ENCODE measurements at regions not wholly inside any gene's neighbourhood (a gene's known extent, or its start where the extent isn't known, plus 50 kb on each side); places are given as distances from the start of the nearest gene placed in this dataset.

- DNase-seq, result no peak
Measured at GRCh38 chr2:16561676-16562075, 104.0 kb downstream of the CYRIA start.

- no peak for DNase-seq
Measured at GRCh38 chr2:16561251-16561650, 104.4 kb downstream of the CYRIA start.

- DNase-seq, result no peak
Measured at GRCh38 chr2:16559278-16560067, 106.2 kb downstream of the CYRIA start.

- DNase-seq, result no peak
Measured at GRCh38 chr2:16554060-16554583, 111.5 kb downstream of the CYRIA start.

- DNase-seq, result peak in 2 of 6 experiments; percentile 6 to 11
Measured at GRCh38 chr2:16553226-16553625, 112.4 kb downstream of the CYRIA start.

- DNase-seq, result no peak
Measured at GRCh38 chr2:16552202-16552601, 113.4 kb downstream of the CYRIA start.

- no peak for DNase-seq
Measured at GRCh38 chr2:16548036-16548435, 117.6 kb downstream of the CYRIA start.

GRCh38 chr2:16546128-16546754 is 119.4 kb downstream of the CYRIA start:
- DNase-seq, result peak in 2 of 6 experiments; percentile 8 to 17

- DNase-seq, result no peak
Measured at GRCh38 chr2:16538707-16539106, 126.9 kb downstream of the CYRIA start.

- no peak for DNase-seq
Measured at GRCh38 chr2:16537347-16537746, 128.3 kb downstream of the CYRIA start.

GRCh38 chr2:16526193-16526592 is 139.4 kb downstream of the CYRIA start:
- no peak for DNase-seq

GRCh38 chr2:16525265-16525887 is 140.3 kb downstream of the CYRIA start:
- no peak for DNase-seq

- DNase-seq, result no peak
Measured at GRCh38 chr2:16523711-16524110, 141.9 kb downstream of the CYRIA start.

- DNase-seq, result no peak
Measured at GRCh38 chr2:16522031-16522831, 143.4 kb downstream of the CYRIA start.

GRCh38 chr2:16520891-16521290 is 144.7 kb downstream of the CYRIA start:
- DNase-seq, result no peak

- DNase-seq, result no peak
Measured at GRCh38 chr2:16515696-16516095, 149.9 kb downstream of the CYRIA start.

- no peak for DNase-seq
Measured at GRCh38 chr2:16513626-16514025, 152.0 kb downstream of the CYRIA start.

- no peak for DNase-seq
Measured at GRCh38 chr2:16511041-16511440, 154.6 kb downstream of the CYRIA start.

GRCh38 chr2:16509042-16509441 is 156.6 kb downstream of the CYRIA start:
- no peak for DNase-seq

GRCh38 chr2:16508490-16508851 is 157.2 kb downstream of the CYRIA start:
- DNase-seq, result no peak

- no peak for DNase-seq
Measured at GRCh38 chr2:16507655-16508489, 157.8 kb downstream of the CYRIA start.

GRCh38 chr2:16506366-16506765 is 159.3 kb downstream of the CYRIA start:
- DNase-seq, result no peak
